ENCODE measurements at regions not wholly inside any gene's neighbourhood (a gene's known extent, or its start where the extent isn't known, plus 50 kb on each side); places are given as distances from the start of the nearest gene placed in this dataset.

GRCh38 chr6:26214803-26215584 lies 127.8 kb downstream of the HFE start:
- DNase-seq (ENCODE audit: low read depth in 2 of 2) = no peak
- H3K4me3 ChIP-seq (replicated peaks in 1 of 2; ENCODE audit: low read depth in 2 of 2, low read length in 2 of 2) = peak overlapping the region; percentile 47 to 56
- TF ChIP-seq CTCF (IDR thresholded peaks at IDR 0.05; ENCODE audit: low read depth, low read length) = no peak

GRCh38 chr6:26215585-26216358 lies 128.5 kb downstream of the HFE start:
- TF ChIP-seq CTCF (IDR thresholded peaks at IDR 0.05; ENCODE audit: low read depth, low read length) = no peak
- DNase-seq (ENCODE audit: low read depth in 2 of 2) = peak; percentile 20 to 26
- peak overlapping the region; percentile 47 to 56 for H3K4me3 ChIP-seq (replicated peaks in 1 of 2; ENCODE audit: low read depth in 2 of 2, low read length in 2 of 2)

GRCh38 chr6:26216359-26216885 lies 129.2 kb downstream of the HFE start:
- H3K4me3 ChIP-seq (replicated peaks in 1 of 2; ENCODE audit: low read depth in 2 of 2, low read length in 2 of 2) = peak overlapping the region; percentile 60 to 68
- TF ChIP-seq CTCF (IDR thresholded peaks at IDR 0.05; ENCODE audit: low read depth, low read length) = no peak
- peak; percentile 99 to 100 for DNase-seq (ENCODE audit: low read depth in 2 of 2)

GRCh38 chr6:26216886-26217713 lies 129.9 kb downstream of the HFE start:
- TF ChIP-seq CTCF (IDR thresholded peaks at IDR 0.05; ENCODE audit: low read depth, low read length) = peak; percentile 44
- DNase-seq (ENCODE audit: low read depth in 2 of 2) = peak; percentile 89 to 92
- H3K4me3 ChIP-seq (replicated peaks in 1 of 2; ENCODE audit: low read depth in 2 of 2, low read length in 2 of 2) = peak overlapping the region; percentile 60 to 68

GRCh38 chr6:26217714-26218075 lies 130.5 kb downstream of the HFE start:
- peak; percentile 26 to 59 for DNase-seq (ENCODE audit: low read depth in 2 of 2)
- H3K4me3 ChIP-seq (replicated peaks in 1 of 2; ENCODE audit: low read depth in 2 of 2, low read length in 2 of 2) = peak overlapping the region; percentile 60 to 68

More at GRCh38 chr6:26217714-26218075, 130.5 kb downstream of the HFE start:
- TF ChIP-seq CTCF (IDR thresholded peaks at IDR 0.05; ENCODE audit: low read depth, low read length) = no peak

Data from cardiac fibroblast (primary cell).